ENCODE measurements at regions not wholly inside any gene's neighbourhood (a gene's known extent, or its start where the extent isn't known, plus 50 kb on each side); places are given as distances from the start of the nearest gene placed in this dataset.

- TF ChIP-seq CTCF (IDR thresholded peaks at IDR 0.05 in 8 of 11, conservative IDR thresholded peaks at IDR 0.05 in 3 of 11) (no peak), POLR2A (IDR thresholded peaks at IDR 0.05) (no peak)
Observed at GRCh38 chr10:21199501-21199900, 302.4 kb upstream of the NEBL start.
